ENCODE measurements at regions not wholly inside any gene's neighbourhood (a gene's known extent, or its start where the extent isn't known, plus 50 kb on each side); places are given as distances from the start of the nearest gene placed in this dataset.

DNA sequence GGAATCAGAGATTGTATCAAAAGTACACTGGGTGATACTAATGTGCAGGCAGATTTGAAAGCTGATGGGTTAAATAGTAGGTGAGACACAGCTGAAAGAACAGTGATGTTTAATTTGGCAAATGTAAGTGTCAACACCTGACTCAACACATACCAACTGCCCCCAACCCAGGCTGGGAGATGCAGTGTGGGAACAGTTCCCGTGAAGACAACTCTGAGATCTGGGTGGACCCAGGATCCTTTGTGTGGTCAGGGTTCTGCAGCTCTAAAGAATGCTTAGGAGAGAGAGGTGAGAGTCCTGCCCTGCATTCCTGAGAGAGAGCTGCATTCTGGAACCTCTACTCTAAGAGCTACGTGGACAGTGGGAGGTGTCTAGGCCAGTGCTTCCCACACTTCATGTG lies 479.7 kb downstream of the RPS24 start:
- TF ChIP-seq, protein P1, sequence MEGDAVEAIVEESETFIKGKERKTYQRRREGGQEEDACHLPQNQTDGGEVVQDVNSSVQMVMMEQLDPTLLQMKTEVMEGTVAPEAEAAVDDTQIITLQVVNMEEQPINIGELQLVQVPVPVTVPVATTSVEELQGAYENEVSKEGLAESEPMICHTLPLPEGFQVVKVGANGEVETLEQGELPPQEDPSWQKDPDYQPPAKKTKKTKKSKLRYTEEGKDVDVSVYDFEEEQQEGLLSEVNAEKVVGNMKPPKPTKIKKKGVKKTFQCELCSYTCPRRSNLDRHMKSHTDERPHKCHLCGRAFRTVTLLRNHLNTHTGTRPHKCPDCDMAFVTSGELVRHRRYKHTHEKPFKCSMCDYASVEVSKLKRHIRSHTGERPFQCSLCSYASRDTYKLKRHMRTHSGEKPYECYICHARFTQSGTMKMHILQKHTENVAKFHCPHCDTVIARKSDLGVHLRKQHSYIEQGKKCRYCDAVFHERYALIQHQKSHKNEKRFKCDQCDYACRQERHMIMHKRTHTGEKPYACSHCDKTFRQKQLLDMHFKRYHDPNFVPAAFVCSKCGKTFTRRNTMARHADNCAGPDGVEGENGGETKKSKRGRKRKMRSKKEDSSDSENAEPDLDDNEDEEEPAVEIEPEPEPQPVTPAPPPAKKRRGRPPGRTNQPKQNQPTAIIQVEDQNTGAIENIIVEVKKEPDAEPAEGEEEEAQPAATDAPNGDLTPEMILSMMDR (IDR thresholded peaks at IDR 0.05) = no peak
- no peak for TF ChIP-seq EZH2 (IDR thresholded peaks at IDR 0.05; ENCODE audit: borderline replicate concordance, insufficient read depth, low read depth, low read length, poor library complexity, severe bottlenecking)
